ENCODE measurements at regions not wholly inside any gene's neighbourhood (a gene's known extent, or its start where the extent isn't known, plus 50 kb on each side); places are given as distances from the start of the nearest gene placed in this dataset.

DNA sequence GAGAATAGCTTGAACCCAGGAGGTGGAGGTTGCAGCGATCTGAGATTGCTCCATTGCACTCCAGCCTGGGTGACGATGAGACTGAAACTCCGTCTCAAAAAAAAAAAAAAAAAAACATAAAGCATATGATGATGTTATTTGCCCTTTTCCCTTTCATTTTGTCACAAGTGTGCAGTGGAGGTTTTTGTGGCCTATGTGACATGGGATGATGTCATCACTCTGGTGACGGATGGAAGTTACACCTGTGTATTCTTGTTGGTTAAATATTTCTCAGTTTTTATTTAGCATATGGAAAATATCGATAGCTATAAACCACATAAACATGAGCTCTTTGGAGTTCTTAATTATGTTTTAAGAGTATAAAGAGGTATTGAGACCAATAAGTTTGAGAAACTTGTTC lies 71.8 kb upstream of the EMX2 start:
- TF ChIP-seq CTCF (conservative IDR thresholded peaks at IDR 0.05; ENCODE audit: low read length) (no peak), EZH2phosphoT487 (IDR thresholded peaks at IDR 0.05; ENCODE audit: borderline replicate concordance) (no peak)

Measured in Loucy (cell line).